GM12892 (cell line): ENCODE measurements at regions not wholly inside any gene's neighbourhood (a gene's known extent, or its start where the extent isn't known, plus 50 kb on each side); places are given as distances from the start of the nearest gene placed in this dataset.

Source experiments
- POLR2A ChIP-seq: IDR thresholded peaks from 2 replicates; pipeline ENCODE4 v1.6.1; 2011; ENCODE audit warnings: low read depth, low read length, control low read depth
- POLR2AphosphoS5 ChIP-seq: IDR thresholded peaks from 2 replicates; pipeline ENCODE4 v1.6.1; 2011; ENCODE audit warnings: low read depth, low read length, control low read depth

DNA sequence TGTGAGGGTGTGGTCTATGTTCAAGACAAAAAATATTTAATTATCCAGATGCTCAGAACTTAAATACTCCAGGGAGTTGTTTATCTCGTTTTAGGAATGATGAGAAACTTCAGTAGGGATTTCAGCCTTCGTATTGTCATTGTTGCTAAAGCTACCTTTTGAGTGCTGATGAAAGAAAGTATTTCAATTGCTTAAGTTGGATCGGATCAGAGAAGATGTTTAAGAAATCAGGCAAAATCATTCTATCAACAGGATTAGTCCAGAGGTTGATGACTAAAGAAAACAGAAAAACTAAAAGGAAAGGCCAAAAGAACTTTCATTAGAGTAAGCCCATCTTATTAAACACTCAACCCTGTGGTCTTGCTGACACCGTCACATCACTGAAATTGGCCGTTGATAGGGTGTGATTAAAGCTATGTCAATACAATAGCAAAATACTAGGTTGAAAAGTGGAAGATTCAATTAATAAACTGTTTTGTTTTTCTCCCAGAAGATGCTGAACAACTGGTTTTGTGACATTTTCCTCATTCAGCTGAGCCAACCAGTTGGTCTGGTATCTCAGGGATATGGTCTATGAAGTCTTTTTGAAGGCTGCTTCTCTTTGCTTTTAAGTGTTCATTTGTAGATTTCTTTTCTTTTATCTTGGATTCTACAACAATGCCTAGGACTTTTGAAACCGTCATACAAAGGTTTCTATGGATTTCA is 551.7 kb downstream of the SLC4A3 start:
- TF ChIP-seq POLR2AphosphoS5, result no peak
- no peak for TF ChIP-seq POLR2A
